ENCODE measurements at regions not wholly inside any gene's neighbourhood (a gene's known extent, or its start where the extent isn't known, plus 50 kb on each side); places are given as distances from the start of the nearest gene placed in this dataset.

DNA sequence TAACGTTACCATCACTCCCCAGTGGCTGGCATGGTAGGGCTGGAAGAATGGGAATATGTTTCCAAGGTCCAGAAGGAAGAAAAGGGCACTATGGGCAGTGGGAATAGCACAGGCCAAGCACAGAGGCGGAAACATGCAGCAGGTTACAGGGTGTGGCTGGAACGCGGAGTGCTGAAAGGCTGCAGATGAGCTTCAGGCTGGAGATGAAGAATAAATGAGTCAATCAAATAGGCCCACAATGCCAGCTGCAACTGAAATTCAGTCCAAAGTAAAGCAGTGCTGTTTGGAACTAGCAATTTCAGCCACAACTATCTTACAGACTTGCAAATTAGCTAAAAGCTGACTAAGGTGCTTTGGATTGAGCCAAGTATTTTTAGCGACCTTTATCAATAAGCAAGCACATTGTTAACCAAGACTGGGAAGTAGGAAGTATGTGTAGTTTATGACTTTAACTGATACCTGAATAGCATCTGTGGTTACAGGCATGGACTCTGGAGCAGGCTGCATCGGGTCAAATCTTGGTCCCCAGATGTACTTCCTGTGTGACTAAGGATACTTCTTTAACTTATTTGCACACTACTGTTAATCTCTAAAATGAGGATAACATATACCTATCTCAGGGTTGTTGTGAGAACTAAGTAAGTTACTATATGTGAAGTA is 77.5 kb upstream of the CTTNBP2 start:
- H3K27me3 ChIP-seq (ENCODE audit: control insufficient read depth in 1 of 2, insufficient read depth in 2 of 2, low read length in 2 of 2) = no peaks in the 10 kb centered on the region
- no peak for DNase-seq
- ChIA-PET POLR2A (no interaction called here), CTCF (no interaction called here)
- H3K27ac Mint-ChIP-seq = no peak overlapping the region
- intact Hi-C loops (cut with DNase I, micrococcal nuclease) = no loop called here
- H3K36me3 ChIP-seq (ENCODE audit: insufficient read depth, low read length) = no peaks in the 10 kb centered on the region
- no peaks in the 10 kb centered on the region for H3K27me3 Mint-ChIP-seq
- ATAC-seq (ENCODE audit: poor library complexity) = no peak
- H3K9me3 ChIP-seq (ENCODE audit: control insufficient read depth in 1 of 2, insufficient read depth in 1 of 2, low read length in 2 of 2) = no peaks in the 10 kb centered on the region
- no peaks in the 10 kb centered on the region for H3K4me1 Mint-ChIP-seq (ENCODE audit: low read depth)
- H3K9me3 Mint-ChIP-seq = no peaks in the 10 kb centered on the region
- H3K4me3 Mint-ChIP-seq = no peak overlapping the region
- no peaks in the 10 kb centered on the region for H3K36me3 Mint-ChIP-seq (ENCODE audit: low read depth)
- TF ChIP-seq, protein P1, sequence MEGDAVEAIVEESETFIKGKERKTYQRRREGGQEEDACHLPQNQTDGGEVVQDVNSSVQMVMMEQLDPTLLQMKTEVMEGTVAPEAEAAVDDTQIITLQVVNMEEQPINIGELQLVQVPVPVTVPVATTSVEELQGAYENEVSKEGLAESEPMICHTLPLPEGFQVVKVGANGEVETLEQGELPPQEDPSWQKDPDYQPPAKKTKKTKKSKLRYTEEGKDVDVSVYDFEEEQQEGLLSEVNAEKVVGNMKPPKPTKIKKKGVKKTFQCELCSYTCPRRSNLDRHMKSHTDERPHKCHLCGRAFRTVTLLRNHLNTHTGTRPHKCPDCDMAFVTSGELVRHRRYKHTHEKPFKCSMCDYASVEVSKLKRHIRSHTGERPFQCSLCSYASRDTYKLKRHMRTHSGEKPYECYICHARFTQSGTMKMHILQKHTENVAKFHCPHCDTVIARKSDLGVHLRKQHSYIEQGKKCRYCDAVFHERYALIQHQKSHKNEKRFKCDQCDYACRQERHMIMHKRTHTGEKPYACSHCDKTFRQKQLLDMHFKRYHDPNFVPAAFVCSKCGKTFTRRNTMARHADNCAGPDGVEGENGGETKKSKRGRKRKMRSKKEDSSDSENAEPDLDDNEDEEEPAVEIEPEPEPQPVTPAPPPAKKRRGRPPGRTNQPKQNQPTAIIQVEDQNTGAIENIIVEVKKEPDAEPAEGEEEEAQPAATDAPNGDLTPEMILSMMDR (IDR thresholded peaks at IDR 0.05) = no peak
- H3K4me3 ChIP-seq (ENCODE audit: low read length) = no peak overlapping the region
- no peaks in the 10 kb centered on the region for H3K4me1 ChIP-seq (ENCODE audit: insufficient read depth, low read length)
- no peak overlapping the region for H3K27ac ChIP-seq (ENCODE audit: low read depth in 1 of 2, low read length in 2 of 2)

- Histone ChIP-seq H3K36me3 (ENCODE audit: insufficient read depth, low read length) (no peaks in the 10 kb centered on the region), H3K9me3 (ENCODE audit: control insufficient read depth in 1 of 2, insufficient read depth in 1 of 2, low read length in 2 of 2) (no peaks in the 10 kb centered on the region), H3K4me3 (ENCODE audit: low read length) (no peak overlapping the region), H3K27ac (ENCODE audit: low read depth in 1 of 2, low read length in 2 of 2) (no peak overlapping the region), H3K27me3 (ENCODE audit: control insufficient read depth in 1 of 2, insufficient read depth in 2 of 2, low read length in 2 of 2) (no peaks in the 10 kb centered on the region), H3K4me1 (ENCODE audit: insufficient read depth, low read length) (no peaks in the 10 kb centered on the region)
- Mint-ChIP-seq H3K9me3 (no peaks in the 10 kb centered on the region), H3K4me1 (ENCODE audit: low read depth) (no peaks in the 10 kb centered on the region), H3K4me3 (no peak overlapping the region), H3K36me3 (ENCODE audit: low read depth) (no peaks in the 10 kb centered on the region), H3K27ac (no peak overlapping the region), H3K27me3 (peaks cover 5% of the 10 kb centered on the region)
- CTCF ChIA-PET = no interaction called here
- ATAC-seq (ENCODE audit: poor library complexity) (no peak), DNase-seq (no peak)
- intact Hi-C loops (cut with DNase I, micrococcal nuclease) = no loop called here
- TF ChIP-seq, protein P1 (IDR thresholded peaks at IDR 0.05) = no peak
- POLR2A ChIA-PET = no interaction called here
Measured at GRCh38 chr7:117951285-117951684, 78.0 kb upstream of the CTTNBP2 start.

GRCh38 chr7:117951691-117952280 is 78.5 kb upstream of the CTTNBP2 start:
- no peaks in the 10 kb centered on the region for H3K36me3 ChIP-seq (ENCODE audit: insufficient read depth, low read length)
- intact Hi-C loops (cut with DNase I, micrococcal nuclease) = no loop called here
- H3K27ac ChIP-seq (ENCODE audit: low read depth in 1 of 2, low read length in 2 of 2) = no peak overlapping the region
- Mint-ChIP-seq H3K4me1 (ENCODE audit: low read depth) (no peaks in the 10 kb centered on the region), H3K9me3 (no peaks in the 10 kb centered on the region), H3K27me3 (peaks cover 10% of the 10 kb centered on the region), H3K36me3 (ENCODE audit: low read depth) (no peaks in the 10 kb centered on the region), H3K4me3 (no peak overlapping the region), H3K27ac (no peak overlapping the region)
- no peaks in the 10 kb centered on the region for H3K27me3 ChIP-seq (ENCODE audit: control insufficient read depth in 1 of 2, insufficient read depth in 2 of 2, low read length in 2 of 2)
- no peak overlapping the region for H3K4me3 ChIP-seq (ENCODE audit: low read length)
- CTCF ChIA-PET = interaction anchor here (0.7 kb wide), 1 partner anchor 386 kb away, joined by 3 read pairs; no protein-coding TSS in a partner anchor
- no peaks in the 10 kb centered on the region for H3K4me1 ChIP-seq (ENCODE audit: insufficient read depth, low read length)
- ATAC-seq (ENCODE audit: poor library complexity) (no peak), DNase-seq (no peak)
- H3K9me3 ChIP-seq (ENCODE audit: control insufficient read depth in 1 of 2, insufficient read depth in 1 of 2, low read length in 2 of 2) = no peaks in the 10 kb centered on the region
- POLR2A ChIA-PET = no interaction called here
- TF ChIP-seq, protein P1 (IDR thresholded peaks at IDR 0.05) = no peak

All from CD4-positive, alpha-beta T cell (primary cell).